G401.6 (cell line): ENCODE measurements at regions not wholly inside any gene's neighbourhood (a gene's known extent, or its start where the extent isn't known, plus 50 kb on each side); places are given as distances from the start of the nearest gene placed in this dataset.
"Not testable (repeated sequence)": the region's sequence is repeated elsewhere in the genome, so short reads cannot be mapped to it uniquely, and the experiment has no call there.

Source experiments
- FAIRE-seq: peaks from 2 replicates; lab custom pipeline; 2012; peaks lifted over from hg19 to GRCh38; lab: Jason Lieb, UNC

GRCh38 chr22:47433627-47434026, 671.2 kb downstream of the TBC1D22A start:
- FAIRE-seq = no peak

GRCh38 chr22:47432683-47433082, 670.2 kb downstream of the TBC1D22A start:
- FAIRE-seq = no peak

DNA sequence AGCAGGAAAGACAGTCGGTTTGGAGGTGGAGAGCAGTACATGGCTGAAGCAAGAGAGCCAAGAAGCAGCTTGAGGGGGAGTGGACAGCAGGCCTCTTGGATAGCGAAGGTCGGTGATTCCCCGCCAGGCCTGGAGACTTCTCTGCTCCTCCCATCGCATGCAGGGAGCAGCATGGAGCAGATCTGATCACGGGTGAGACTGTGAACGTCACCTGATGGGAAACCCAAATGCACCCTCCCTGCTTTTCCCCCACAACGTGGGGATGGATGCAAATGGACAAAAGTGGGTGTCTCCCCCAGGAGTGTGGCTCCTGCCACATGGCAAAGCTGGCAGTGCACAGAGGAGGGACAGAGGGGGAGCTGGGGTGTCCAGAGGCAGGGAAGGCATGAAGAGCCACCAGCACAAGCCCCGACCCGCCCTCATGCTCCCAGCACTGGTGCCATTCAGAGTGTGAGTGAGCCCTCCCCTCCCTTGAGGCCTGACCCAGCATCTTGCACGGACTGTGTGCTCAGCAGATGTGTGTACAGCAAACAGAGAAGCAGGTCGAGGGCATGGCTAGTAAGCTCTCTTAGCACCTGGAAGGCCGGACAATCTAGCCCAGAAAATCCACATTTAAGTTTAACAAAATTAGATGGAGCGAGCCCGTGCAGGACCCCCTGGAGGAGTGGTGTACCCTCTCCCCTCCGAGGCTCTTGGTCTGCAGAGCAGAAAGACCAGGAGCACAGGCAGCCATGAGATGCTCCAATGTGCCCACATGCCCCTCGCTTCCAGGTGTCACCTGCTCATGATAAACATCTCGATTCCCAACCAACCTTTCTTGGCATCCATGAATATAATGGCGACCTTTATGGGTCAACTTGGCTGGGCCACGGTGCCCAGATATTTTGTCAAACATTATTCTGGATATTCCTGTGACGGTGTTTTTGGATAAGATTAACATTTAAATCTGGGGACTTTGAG, 661.7 kb downstream of the TBC1D22A start:
- FAIRE-seq = no peak

DNA sequence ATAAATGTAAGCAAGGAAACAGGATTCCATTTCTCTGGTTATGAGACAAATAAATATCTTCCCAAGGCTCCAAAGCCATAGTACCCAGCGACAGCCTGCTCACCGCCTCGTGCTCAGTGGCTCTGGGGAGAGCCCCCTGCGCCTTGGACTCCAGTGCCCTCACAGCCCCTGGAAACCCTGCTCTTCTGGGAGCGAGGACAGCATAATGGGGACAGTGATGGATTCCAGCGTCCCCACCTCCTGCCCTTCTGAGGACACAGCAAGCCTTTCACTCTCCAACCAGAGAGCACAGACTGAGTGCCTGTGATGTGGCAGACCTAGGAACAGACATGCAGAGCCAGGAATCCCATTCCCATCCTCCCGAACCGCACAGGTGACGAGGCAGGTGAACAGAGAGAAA, 660.8 kb downstream of the TBC1D22A start:
- FAIRE-seq = no peak

DNA sequence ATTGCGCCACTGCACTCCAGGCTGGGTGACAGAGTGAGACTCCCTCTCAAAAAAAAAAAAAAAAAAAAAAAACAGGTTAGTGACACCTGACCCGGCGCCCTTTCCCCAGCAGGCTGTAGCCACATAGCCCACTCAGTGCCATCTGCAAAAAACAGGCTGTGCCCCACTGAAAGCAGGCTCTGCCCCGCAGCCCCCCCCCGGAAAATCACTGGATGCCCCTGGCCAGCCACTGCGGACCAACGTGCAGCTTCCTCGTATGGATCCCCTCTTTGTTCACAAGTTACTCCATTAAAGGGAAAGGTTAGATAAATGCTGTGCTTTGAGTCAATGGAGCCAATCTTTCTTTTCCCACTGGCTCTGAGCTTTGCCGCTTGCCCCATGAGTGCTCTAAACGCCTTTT, 660.3 kb downstream of the TBC1D22A start:
- no peak for FAIRE-seq

GRCh38 chr22:47421846-47422245, 659.4 kb downstream of the TBC1D22A start:
- FAIRE-seq = no peak

DNA sequence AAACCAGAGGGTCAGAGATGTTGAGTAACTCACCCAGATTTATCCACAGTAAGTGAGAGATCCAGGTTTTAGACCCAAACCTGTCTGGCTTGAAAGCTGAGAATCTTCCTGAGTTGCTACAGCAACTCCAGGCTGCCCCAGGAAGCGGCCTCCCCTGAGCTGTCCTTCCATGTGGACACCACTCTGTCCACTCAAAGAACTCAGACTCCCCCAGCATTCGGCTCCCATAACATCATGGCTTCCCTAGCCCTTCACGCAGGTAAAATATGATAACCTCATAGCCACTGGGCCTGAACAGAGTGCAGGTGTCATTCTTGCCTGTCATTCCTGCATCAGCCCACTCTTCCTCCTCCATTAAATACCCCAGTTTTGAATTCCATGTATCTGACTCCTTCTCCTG, 657.8 kb downstream of the TBC1D22A start:
- no peak for FAIRE-seq

GRCh38 chr22:47419239-47419638, 656.8 kb downstream of the TBC1D22A start:
- FAIRE-seq = no peak

- FAIRE-seq = no peak
These were observed 655.2 kb downstream of the TBC1D22A start for GRCh38 chr22:47417699-47418098.

- no peak for FAIRE-seq
These were observed 648.6 kb downstream of the TBC1D22A start for GRCh38 chr22:47411006-47411405.

DNA sequence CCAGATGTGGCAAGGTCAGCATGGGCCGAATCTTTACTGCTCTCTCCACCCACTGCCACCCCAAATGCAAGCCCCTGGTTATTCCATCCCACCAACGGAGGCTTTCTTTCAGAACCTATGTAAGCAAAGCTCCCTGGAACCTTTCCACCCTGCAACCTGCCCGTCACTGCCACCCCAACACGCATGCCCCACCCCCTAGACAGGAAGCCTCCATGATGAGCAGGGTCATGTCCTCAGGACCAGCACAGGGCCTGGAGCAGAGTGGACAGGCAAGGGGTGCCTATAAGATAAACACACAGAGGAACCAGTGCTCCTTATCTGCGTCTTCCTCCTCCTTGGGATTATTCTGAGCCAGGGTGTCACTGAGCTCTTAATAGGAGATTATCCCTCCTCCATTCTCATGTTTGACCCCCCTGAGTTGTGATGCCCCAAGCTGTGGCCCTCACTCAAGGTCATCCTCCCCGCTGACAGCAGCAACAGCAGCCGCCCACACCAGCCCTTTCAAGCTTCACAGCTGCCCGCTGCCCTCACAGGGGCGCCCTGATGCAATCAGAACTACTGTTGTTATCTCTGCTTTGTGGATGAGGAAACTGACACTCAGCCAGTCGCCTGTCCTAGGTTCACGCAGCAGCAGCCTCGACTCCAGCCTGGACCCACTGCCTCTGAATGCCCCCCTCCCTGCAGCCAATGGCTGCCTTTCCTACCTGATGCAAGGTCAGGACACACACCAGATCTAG, 647.3 kb downstream of the TBC1D22A start:
- FAIRE-seq = no peak

- no peak for FAIRE-seq
These were observed 646.0 kb downstream of the TBC1D22A start for GRCh38 chr22:47408409-47408808.

DNA sequence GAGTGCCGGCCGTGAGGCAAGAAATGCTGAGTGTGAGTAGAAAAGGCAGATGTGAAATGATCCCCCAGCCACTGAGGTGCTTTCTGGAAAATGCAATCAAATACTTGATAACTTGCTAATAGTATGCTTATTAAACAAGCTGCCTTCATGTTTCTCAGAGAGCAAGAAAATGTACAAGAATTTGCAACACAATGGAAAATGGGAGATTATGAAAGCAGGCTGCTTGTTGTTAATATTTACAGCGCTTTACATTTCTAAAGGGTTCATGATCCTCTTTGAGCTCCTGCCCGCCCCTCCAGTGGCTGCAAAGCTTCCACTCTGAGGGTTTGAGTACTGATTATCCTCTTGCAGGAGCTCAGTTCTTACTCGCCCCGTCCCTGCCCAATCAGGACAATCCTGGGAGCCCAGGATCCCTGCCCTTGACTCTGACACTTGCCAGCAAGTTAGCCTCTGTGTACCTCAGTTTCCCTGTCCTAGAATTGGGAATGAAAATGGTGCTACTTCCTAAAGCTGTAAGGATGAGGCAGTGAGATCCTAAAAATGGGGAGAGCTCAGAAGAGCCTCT, 645.1 kb downstream of the TBC1D22A start:
- FAIRE-seq = no peak

- FAIRE-seq = no peak
These were observed 644.4 kb downstream of the TBC1D22A start for GRCh38 chr22:47406896-47407295.

GRCh38 chr22:47406180-47406834, 643.9 kb downstream of the TBC1D22A start:
- FAIRE-seq = no peak

- FAIRE-seq = not testable (repeated sequence)
These were observed 642.8 kb downstream of the TBC1D22A start for GRCh38 chr22:47405222-47405621.

DNA sequence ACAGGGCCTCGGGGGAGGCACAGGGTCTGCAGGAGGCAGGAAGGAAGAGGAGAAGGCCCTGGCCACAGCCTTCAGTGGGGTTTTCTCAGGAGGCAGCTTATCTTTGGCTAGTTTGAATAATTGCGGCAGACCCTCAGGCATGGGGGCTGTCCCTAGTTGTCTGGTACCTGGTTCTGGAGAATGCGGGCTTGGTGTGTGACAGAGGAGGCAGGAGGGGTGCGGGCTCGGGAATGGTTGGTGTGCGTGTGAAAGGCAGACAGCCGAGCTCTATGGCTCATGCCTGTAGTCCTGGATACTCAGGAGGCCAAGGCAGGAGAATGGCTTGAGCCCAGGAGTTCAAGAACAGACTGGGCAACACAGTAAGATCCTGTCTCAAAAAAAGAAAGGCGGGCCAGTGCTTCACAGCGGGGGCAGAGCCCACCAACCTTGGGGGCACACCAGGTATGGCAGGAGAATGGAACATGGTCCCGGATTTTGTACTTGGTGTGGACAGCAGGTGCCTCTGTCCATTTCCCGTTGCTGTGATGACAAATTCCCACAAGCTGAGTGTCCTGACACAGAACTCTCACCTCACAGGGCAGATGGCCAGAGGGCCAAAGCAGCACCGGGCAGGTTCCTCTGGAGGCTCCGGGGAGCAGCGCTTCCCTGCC, 640.6 kb downstream of the TBC1D22A start:
- FAIRE-seq = no peak

- no peak for FAIRE-seq
These were observed 639.7 kb downstream of the TBC1D22A start for GRCh38 chr22:47401976-47402770.

- FAIRE-seq = no peak
These were observed 639.1 kb downstream of the TBC1D22A start for GRCh38 chr22:47401592-47401898.

DNA sequence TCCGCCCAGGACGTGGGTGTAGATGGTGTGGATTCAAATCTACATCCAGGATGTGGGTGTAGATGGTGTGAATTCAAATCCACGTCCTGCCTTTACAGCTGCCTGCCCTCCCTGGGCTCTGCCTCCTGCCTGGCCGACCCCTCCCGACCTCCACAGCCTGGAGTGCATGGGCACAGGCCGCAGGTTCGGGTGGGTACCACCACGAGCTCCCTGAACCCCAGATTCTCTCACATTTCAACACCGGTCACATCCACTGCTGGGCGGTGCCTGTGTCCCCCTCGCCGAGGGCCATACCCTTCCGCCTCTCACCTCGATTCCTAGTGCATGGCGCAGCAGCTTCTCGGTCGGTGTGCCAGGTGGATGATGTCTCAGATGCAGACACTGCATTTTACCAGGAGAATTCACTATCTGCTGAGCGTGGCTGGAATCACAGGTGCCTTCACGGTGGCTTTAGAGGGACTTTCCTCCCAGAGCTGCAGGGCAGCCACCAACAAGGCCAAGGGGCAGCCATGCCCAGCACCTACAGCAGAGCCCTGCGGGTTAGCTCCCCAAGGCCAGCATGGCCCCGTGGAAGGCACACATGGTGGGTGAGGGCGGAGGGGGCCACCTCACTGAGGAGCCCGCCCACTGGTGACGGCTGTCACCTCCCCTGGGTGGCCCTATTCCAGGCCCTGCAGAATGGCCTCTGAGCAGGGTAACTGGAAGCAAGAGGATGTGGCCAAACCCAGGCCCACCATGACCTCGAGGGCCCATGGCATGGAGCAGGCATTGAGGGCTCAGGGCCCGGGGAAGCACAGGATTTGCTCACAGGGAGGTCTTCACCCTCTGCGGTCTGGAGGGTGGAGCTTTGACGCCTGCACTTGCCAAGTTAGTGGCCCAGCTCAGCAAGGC, 638.5 kb downstream of the TBC1D22A start:
- FAIRE-seq = no peak
